Activated effector memory CD4-positive, alpha-beta T cell treated with Interleukin-2 at 50 U/mL for 16 hours (primary cell): ENCODE measurements at regions not wholly inside any gene's neighbourhood (a gene's known extent, or its start where the extent isn't known, plus 50 kb on each side); places are given as distances from the start of the nearest gene placed in this dataset.
"Not testable (repeated sequence)": the region's sequence is repeated elsewhere in the genome, so short reads cannot be mapped to it uniquely, and the experiment has no call there.

Source experiments
- DNase-seq: peaks from one replicate; pipeline ENCODE4 v3.0.0-alpha.2; 2020

GRCh38 chr5:167052791-167053190 lies 1238.7 kb upstream of the WWC1 start:
- DNase-seq: no peak

- DNase-seq: no peak
These were observed 1233.8 kb upstream of the WWC1 start for GRCh38 chr5:167057665-167058064.

DNA sequence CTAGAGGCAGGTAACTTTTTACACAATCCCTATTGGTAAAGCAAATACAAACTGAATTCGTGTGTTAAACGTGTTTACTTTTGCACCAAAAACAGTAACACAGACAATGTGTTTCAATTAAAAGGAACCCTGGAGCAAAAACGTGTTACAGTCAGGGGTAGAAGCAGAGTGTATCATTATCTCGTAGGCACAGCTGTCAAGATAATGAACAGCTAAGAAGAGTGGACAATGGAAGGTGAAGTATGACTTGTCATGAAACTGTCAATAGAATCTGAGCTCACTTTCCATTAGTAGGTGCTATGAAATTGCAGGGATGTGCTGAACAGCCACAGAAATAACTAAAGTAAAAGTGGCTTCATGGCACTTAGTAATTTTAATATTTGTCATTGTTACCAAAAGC lies 1229.8 kb upstream of the WWC1 start:
- DNase-seq: no peak

GRCh38 chr5:167063116-167063515 lies 1228.3 kb upstream of the WWC1 start:
- no peak for DNase-seq

GRCh38 chr5:167063788-167064187 lies 1227.7 kb upstream of the WWC1 start:
- DNase-seq: no peak

DNA sequence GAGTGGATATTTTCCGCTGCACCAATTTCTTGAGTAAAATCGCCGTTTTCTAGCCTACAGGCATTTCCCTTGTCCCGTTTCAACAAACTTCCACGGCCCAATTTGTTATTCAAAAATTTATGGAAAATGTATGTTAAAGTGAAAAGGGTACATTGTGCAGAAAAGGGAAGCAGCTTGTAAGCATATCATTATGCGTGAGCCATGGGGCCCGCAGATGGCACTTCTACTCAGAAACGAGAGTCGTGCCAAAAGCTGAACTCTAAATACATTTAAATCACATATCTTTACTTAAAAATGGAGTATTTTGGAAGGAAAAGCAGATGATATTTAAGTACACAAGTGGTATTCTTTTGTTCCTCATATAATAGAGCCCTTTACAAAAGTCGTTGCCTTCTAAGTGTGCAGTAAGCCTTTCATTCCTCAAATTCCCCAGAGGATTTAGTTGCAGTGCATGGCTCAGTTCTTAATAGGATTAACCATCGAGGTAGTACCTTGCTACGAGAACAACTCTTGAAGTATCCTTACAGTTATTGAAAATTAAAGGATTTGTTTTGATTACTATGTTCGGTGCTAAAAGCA lies 1227.2 kb upstream of the WWC1 start:
- DNase-seq: no peak

DNA sequence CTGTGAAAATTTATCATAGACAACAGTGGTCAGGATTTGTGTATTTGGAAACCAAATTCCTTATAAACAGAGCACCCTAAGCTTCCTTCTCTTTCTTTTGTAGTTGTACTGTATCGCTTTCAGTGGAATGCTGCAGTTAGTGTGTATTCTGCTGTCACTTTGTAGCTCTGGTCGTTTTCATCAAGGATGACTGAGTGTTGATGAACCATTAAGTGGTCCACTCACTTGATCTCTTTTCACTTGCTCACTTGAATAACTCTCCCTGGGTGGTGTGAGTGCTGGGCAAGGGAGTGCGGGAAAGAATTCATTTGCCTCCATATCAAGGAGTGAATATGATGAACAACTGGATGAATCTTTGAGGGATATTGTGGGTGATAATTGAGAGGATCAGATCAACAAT lies 1225.7 kb upstream of the WWC1 start:
- no peak for DNase-seq

DNA sequence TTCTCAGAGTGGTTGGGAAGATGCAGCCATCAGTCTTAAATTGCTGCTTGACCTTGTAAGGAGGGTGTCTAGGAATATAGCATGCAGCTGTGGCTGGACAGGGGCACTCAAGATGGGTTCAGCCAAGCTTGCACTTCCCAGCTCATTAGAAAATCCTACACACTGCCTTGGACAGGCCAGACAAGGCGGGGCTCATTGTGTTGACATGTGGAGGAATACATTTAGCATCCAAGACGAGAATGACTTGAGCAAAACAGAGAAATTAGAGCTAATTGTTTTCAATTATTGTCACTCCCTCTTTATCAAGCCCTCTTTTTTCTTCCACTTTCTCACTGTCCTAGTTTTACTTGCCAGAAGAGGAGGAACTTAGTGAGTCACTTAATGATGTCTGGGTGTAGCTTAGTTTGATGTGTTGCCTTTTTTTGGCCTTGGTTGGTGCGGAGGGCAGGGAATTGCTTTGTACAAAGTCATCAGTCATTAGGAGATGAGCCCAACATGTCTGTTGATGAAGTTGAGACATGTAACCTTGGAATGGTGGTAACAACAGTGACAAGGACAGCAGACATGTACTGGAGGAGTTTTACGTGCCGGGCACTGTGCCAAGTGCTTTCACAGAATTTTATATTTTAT lies 1219.3 kb upstream of the WWC1 start:
- DNase-seq: no peak

DNA sequence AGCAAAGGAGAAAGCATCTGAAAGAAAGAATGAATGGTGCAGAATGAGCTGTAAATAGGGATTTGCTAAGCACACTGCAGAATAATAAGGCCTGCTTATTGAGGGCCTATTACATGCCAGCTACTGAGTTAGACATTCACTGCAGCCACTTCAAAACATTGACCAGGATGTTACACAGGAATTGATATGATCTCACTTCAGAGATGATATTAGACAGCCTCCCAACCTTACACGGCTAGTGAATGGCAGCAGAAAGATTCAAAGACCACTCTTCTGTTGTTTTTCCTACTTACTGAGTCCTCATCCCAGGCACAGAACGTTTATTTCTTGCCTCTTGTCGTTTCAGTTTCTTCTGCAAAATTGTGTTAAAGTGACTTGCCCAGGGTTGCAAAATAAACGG lies 1209.9 kb upstream of the WWC1 start:
- no peak for DNase-seq

DNA sequence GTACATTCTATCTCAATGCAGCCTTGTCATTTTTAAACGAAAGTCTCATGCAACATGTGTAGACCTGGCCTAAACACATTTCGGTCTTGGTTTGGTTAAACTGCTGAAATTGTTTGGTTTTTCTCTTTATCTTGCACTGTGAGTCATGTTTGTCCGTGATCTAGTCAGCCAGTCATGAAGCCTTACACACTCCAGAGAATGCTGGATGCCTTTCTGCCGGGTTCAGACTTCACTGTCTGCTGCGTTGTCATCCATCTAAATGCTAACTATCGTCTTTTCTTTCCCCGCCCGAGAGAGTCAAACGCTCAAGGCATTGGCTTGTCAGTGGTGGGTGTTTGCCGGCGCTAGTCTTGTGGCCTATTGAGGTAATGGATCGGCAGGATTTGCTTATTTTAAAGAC lies 1194.6 kb upstream of the WWC1 start:
- DNase-seq: no peak

GRCh38 chr5:167104351-167104750 lies 1187.1 kb upstream of the WWC1 start:
- no peak for DNase-seq

GRCh38 chr5:167105941-167106340 lies 1185.5 kb upstream of the WWC1 start:
- no peak for DNase-seq

GRCh38 chr5:167107684-167108083 lies 1183.8 kb upstream of the WWC1 start:
- DNase-seq: no peak

GRCh38 chr5:167108266-167108665 lies 1183.2 kb upstream of the WWC1 start:
- DNase-seq: not testable (repeated sequence)

- DNase-seq: no peak
These were observed 1178.9 kb upstream of the WWC1 start for GRCh38 chr5:167112556-167112955.

DNA sequence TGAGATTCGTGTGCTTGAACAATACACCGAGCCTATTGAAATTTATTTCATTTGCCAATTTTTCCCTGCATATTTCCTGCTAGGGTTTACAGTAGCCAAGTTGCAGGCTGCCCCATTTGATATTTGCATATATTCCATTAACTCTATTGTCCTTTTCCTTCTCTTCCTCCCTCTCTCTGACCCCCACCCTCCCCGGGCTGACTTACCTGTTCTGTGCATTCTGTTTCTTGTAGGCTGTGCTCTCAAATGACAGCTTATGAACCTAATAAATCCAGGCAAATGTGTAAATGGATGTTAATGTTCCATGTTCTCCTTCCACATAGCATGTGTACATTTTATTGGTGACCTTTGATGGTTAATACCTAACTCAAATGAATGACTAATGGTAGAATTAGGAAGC lies 1169.2 kb upstream of the WWC1 start:
- DNase-seq: no peak

GRCh38 chr5:167123126-167123525 lies 1168.3 kb upstream of the WWC1 start:
- DNase-seq: no peak

- no peak for DNase-seq
These were observed 1162.9 kb upstream of the WWC1 start for GRCh38 chr5:167128581-167128980.

DNA sequence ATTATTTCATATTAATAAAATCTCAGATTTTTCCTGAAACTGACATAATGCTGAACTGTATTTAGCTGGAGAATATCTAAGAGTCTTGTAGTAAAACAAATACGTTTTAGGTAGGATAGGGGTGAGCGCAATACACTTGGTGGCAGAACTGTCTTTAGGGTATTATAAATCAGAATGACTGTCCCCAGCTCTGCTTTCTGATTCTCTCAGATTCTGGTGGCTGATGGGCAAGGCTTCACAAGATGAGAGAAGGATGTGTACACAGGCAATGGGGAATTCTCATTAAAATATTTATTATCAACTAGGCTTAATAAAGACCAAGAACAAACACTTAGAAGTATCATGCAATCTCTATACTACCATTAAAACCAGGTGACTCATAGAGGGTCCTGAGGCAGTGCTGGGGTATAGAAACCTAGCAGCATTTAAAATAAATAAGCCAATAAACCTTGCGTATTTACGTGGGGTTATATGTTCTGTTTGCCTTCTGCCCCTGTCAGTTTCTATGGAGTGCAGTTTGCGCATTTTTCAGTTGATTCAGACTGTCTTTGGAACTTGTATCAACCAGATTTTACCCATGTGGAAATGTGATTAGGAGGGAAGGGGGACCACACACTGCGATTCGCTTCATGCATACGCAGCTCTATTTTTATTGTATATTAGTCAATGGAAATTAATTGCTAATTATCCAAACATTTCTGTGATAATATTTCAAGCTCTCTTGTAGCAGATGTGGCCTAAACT lies 1150.7 kb upstream of the WWC1 start:
- DNase-seq: no peak

GRCh38 chr5:167143716-167144115 lies 1147.7 kb upstream of the WWC1 start:
- DNase-seq: no peak

- no peak for DNase-seq
These were observed 1145.6 kb upstream of the WWC1 start for GRCh38 chr5:167145841-167146240.

DNA sequence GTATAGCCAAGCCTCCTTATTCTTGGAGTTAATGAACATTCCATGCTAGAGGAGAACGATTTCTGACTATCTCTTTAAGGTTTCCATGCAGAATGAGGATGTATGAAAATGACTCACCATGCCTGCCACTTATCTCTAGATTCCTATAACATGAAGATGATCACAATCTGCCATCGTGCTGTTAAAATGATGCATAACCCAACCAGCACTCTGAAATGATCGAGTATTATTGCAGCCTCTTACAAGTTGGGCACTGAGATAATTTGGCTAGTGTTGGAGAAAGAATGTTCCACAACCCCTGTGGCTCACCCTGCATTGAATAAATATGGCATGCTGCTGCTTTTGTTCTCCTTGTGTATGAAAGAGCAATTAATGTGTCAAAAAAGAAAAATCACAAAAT lies 1143.6 kb upstream of the WWC1 start:
- DNase-seq: no peak

- DNase-seq: no peak
These were observed 1140.8 kb upstream of the WWC1 start for GRCh38 chr5:167150661-167151060.

DNA sequence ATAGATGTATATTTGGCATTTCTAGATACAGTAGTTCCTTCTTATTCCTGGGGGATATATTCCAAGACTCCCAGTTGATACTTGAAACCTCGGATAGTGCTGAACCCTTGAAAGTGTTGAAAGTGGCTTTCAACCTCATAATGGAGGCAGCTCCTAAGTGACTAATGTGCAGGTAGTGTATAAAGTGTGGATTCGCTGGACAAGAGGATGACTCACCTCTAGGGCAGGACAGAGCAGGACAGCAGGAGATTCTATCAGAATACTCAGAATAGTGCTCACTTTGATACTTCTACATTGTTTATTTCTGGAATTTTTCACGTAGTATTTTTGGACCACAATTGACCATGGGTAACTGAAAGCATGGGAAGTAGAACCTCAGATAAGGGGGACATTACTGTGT lies 1138.9 kb upstream of the WWC1 start:
- no peak for DNase-seq
